ENCODE measurements at regions not wholly inside any gene's neighbourhood (a gene's known extent, or its start where the extent isn't known, plus 50 kb on each side); places are given as distances from the start of the nearest gene placed in this dataset.

DNA sequence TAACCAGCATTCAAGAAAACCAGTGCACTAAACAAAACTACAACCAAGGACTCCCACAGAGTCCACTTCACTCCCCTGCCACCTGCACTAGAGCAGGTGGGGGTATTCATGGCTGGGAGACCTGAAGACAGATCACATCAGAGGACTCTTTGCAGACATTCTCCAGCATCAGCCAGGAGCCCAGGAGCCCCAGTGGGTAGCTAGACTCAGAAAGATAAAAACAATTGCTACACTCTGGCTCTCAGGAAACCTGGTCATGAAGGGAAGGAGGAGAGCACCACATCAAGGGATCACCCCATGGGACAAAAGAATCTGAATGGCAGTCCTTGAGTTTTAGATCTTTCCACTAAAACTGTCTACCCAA, 472.1 kb downstream of the PLPP3 start:
- H3K4me3 ChIP-seq (ENCODE audit: low read depth, low read length): no peak overlapping the region
- in situ Hi-C loops (cut with HindIII; ENCODE audit: low pct_ligation_motif_present, low sequenced_read_pairs): no loop called here
- no peaks in the 10 kb centered on the region for H3K27me3 ChIP-seq (replicated peaks)
- no peak for DNase-seq
- TF ChIP-seq, protein P1, sequence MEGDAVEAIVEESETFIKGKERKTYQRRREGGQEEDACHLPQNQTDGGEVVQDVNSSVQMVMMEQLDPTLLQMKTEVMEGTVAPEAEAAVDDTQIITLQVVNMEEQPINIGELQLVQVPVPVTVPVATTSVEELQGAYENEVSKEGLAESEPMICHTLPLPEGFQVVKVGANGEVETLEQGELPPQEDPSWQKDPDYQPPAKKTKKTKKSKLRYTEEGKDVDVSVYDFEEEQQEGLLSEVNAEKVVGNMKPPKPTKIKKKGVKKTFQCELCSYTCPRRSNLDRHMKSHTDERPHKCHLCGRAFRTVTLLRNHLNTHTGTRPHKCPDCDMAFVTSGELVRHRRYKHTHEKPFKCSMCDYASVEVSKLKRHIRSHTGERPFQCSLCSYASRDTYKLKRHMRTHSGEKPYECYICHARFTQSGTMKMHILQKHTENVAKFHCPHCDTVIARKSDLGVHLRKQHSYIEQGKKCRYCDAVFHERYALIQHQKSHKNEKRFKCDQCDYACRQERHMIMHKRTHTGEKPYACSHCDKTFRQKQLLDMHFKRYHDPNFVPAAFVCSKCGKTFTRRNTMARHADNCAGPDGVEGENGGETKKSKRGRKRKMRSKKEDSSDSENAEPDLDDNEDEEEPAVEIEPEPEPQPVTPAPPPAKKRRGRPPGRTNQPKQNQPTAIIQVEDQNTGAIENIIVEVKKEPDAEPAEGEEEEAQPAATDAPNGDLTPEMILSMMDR (IDR thresholded peaks at IDR 0.05; ENCODE audit: low read depth, low read length, missing control alignments): no peak
- no peaks in the 10 kb centered on the region for H3K36me3 ChIP-seq (replicated peaks)
- H3K27ac ChIP-seq: no peak overlapping the region

DNA sequence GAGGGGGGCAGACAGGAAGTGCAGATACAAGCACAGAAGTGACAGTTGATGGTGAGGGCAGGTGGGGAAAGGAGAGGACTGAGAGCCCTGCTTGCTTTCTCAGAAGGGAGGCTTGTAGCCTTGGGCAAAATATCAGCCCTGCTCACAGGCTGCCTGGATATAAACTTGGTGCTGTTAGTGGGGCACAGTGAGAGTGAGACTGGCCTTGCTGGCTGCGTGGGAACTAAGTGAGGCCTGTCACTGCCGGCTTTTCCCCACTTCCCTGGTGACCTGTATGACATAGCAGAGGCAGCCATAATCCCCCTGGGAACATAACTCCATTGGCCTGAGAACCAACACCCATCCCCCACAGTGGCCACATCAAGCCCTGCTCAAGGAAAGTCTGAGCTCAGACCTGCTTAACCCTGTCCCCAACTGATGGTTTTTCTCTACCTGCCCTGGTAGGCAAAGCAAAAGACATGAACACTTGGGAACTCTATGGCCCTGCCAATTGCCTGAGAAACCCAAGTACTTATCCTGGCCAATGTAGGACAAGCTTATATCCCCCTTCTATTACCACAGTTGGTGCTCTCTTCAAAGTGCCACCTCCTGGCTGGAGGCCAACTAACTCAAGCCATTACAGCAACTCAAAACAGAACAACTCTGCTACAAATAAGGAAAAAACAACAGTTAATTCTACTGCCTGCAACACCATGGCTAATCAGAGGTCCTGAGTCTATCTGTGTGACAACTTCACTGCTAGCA, 472.7 kb downstream of the PLPP3 start:
- H3K27me3 ChIP-seq (replicated peaks): no peaks in the 10 kb centered on the region
- DNase-seq: no peak
- in situ Hi-C loops (cut with HindIII; ENCODE audit: low pct_ligation_motif_present, low sequenced_read_pairs): no loop called here
- no peaks in the 10 kb centered on the region for H3K36me3 ChIP-seq (replicated peaks)
- no peak overlapping the region for H3K4me3 ChIP-seq (ENCODE audit: low read depth, low read length)
- TF ChIP-seq, protein P1 (IDR thresholded peaks at IDR 0.05; ENCODE audit: low read depth, low read length, missing control alignments): no peak
- H3K27ac ChIP-seq: no peak overlapping the region

DNA sequence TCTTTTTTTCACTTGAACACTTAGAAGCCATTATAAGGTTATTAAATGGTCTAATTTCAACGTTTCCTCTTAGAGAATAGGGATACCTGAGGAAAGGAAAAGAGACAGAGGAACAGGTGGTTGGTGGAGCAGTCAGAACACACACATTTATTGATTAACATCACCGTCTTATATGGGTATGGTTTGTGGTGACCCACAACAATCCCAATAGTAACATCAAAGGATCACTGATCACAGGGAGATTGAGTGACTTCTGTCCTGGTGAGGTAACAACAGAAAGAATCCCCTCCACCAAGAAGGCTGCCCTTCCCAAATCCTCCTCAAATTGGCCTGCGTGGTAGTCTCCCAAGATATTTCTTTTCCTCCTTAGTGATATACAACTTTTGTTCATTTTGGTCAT, 474.0 kb downstream of the PLPP3 start:
- no peak overlapping the region for H3K27ac ChIP-seq
- TF ChIP-seq, protein P1 (IDR thresholded peaks at IDR 0.05; ENCODE audit: low read depth, low read length, missing control alignments): no peak
- H3K4me3 ChIP-seq (ENCODE audit: low read depth, low read length): no peak overlapping the region
- DNase-seq: no peak
- H3K36me3 ChIP-seq (replicated peaks): no peaks in the 10 kb centered on the region
- in situ Hi-C loops (cut with HindIII; ENCODE audit: low pct_ligation_motif_present, low sequenced_read_pairs): no loop called here
- H3K27me3 ChIP-seq (replicated peaks): no peaks in the 10 kb centered on the region

DNA sequence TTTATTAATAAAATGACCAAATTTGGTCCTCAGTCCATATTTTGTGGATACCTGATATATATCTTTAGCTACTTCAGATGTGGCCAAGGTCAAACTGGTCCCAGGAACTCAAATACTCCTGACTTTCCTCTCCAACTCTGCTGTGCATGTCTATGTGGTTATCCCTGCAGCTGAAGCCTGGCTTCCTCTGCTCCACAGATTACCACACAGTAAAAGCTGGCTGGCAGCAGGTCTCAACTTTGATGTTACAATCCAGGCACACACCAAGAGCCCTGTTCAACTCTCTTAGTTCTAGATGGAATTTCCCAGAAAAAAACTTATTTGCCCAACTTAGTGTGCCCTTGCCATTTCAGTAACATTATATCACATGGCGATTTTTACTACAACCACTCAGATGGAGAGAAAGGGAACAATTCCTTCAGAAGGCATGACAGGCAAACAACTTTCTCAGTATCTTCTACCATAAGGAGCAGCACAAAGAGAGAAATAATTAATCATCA, 479.5 kb downstream of the PLPP3 start:
- no peak for DNase-seq
- in situ Hi-C loops (cut with HindIII; ENCODE audit: low pct_ligation_motif_present, low sequenced_read_pairs): no loop called here
- no peak overlapping the region for H3K27ac ChIP-seq

GRCh38 chr1:56098946-56099345, 480.4 kb downstream of the PLPP3 start:
- in situ Hi-C loops (cut with HindIII; ENCODE audit: low pct_ligation_motif_present, low sequenced_read_pairs): no loop called here
- H3K36me3 ChIP-seq (replicated peaks): no peaks in the 10 kb centered on the region
- no peak overlapping the region for H3K4me3 ChIP-seq (ENCODE audit: low read depth, low read length)
- DNase-seq: peak; percentile 53
- TF ChIP-seq, protein P1 (IDR thresholded peaks at IDR 0.05; ENCODE audit: low read depth, low read length, missing control alignments): no peak
- no peak overlapping the region for H3K27ac ChIP-seq
- no peaks in the 10 kb centered on the region for H3K27me3 ChIP-seq (replicated peaks)

More for the DNA sequence above, 479.5 kb downstream of the PLPP3 start:
- Histone ChIP-seq H3K36me3 (replicated peaks) (no peaks in the 10 kb centered on the region), H3K4me3 (ENCODE audit: low read depth, low read length) (no peak overlapping the region), H3K27me3 (replicated peaks) (no peaks in the 10 kb centered on the region)
- TF ChIP-seq, protein P1 (IDR thresholded peaks at IDR 0.05; ENCODE audit: low read depth, low read length, missing control alignments): no peak

- Histone ChIP-seq H3K27ac (no peak overlapping the region), H3K27me3 (replicated peaks) (no peaks in the 10 kb centered on the region), H3K36me3 (replicated peaks) (no peaks in the 10 kb centered on the region), H3K4me3 (ENCODE audit: low read depth, low read length) (no peak overlapping the region)
- TF ChIP-seq, protein P1 (IDR thresholded peaks at IDR 0.05; ENCODE audit: low read depth, low read length, missing control alignments): no peak
- DNase-seq: no peak
- in situ Hi-C loops (cut with HindIII; ENCODE audit: low pct_ligation_motif_present, low sequenced_read_pairs): no loop called here
Observed at GRCh38 chr1:56097713-56098112, 481.6 kb downstream of the PLPP3 start.
